Iris pigment epithelial cell (primary cell): ENCODE measurements at regions not wholly inside any gene's neighbourhood (a gene's known extent, or its start where the extent isn't known, plus 50 kb on each side); places are given as distances from the start of the nearest gene placed in this dataset.

Experiments used
- DNase-seq: peaks from one replicate; pipeline ENCODE4 v3.0.0-alpha.2; 2011; ENCODE audit warnings: low read depth

- DNase-seq, result no peak
Measured at GRCh38 chr9:23319092-23319491, 506.9 kb downstream of the ELAVL2 start.

DNA sequence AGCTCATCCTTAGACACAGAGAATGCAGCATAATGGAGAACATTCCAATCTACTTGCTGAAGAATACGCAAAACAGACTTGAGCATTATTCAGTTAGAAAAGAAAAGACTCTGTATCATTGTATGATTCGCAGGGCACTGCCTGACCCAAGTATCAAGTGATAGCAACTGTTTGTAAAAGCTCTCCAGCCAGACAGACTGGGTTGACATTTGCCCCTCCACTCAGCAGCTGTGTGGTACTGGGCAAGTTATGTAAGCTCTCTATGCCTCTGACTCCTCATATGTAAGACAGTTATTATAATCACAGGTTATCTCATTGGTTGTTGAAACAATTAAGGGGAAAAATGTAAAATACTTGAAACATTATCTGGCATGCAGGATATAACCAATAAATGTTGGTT is 505.0 kb downstream of the ELAVL2 start:
- DNase-seq, result no peak

DNA sequence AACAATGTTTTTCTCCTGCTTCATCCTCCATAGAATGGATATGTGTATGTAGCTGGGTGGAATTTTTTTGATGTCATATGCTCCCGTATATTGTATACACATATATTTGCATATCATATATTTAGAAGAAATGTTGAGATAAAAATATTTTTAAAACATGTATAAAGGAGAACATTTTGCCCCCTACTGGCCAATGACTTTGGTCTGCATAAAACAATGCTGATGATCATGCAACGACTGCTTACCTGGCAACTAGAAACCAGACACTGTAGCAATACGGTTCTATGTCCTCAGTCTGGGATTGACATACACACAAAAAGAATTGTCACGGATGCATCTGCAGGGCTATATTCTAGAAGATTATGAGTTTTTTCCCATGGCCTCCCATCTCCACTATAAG is 503.6 kb downstream of the ELAVL2 start:
- DNase-seq, result peak; percentile 10

GRCh38 chr9:23324511-23324910 is 501.5 kb downstream of the ELAVL2 start:
- no peak for DNase-seq

DNA sequence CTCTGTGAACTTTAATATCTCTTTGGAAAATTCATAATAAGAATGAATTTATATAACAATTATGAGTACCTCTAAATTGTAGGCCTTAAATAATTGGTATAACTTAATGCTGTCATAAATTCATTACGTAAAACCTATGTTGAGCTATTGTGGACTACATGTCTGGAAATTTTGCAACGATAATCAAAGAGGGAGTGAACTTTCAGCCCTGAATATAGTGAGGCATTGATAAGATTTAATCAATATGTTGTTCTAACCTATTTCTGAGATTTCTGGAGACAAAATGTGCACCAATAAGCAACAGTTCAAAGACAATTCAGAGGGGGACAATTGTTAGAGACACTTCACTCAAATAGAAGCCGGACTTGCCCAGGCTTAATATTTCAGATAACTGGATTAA is 499.4 kb downstream of the ELAVL2 start:
- no peak for DNase-seq

GRCh38 chr9:23341346-23341745 is 484.7 kb downstream of the ELAVL2 start:
- DNase-seq, result no peak

DNA sequence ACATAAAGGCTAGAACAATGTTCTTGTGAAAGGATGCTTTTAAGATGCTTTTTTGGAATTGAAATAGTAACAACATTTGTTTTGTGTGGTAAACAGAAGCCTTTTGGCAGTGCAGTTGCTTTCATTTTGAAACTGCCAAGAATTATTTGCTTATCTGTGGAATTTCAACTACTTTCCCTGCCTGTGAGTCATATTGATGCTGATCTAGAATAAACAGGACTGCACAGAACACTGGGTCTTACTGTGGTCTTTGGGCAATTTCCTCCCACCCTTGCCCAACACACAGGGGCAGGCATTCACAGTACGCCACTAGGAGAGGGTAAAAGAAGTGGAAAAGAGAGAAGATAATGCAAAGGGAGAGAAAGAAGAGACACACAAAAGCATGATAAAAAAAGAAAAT is 483.7 kb downstream of the ELAVL2 start:
- DNase-seq, result peak; percentile 72

DNA sequence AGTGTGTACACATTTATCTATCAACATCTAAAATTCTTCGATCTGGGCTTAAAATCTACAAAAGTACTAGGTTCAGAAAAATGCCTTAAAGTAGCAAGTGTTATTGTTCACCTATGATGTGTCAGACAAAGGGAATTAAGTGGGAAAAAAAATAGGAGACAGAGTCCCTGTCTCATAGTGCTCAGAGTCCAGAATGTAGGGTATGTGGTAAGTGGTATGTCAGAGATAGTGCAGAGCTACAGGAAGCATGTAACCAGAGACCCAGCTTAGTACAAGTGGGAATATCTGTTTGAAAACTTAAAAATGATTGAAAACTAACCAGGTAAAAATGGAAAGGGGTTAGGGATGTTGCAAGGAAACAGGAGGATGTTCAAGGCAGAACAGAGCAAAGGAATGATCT is 482.8 kb downstream of the ELAVL2 start:
- peak; percentile 26 for DNase-seq

- no peak for DNase-seq
Measured at GRCh38 chr9:23361096-23361495, 464.9 kb downstream of the ELAVL2 start.

GRCh38 chr9:23372703-23373102 is 453.3 kb downstream of the ELAVL2 start:
- DNase-seq, result no peak

DNA sequence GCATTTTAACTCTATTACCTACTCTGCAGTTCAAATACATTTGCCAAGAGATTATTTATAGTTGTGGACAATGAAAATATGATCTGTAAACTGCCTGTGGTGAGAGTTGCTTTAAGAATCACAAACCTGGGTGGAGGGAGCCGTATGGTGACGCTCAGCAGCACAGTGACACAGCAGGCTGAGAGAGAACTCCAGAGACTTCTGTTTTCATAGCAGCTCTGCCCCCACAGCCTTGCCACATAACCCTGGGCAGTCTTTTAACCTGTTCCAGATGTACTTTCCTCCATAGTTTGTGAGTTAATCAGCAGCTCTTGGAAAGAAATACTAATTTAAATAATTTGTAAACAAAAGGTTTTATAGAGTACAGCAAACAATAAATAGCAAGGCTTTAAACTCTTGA is 450.5 kb downstream of the ELAVL2 start:
- DNase-seq, result no peak

DNA sequence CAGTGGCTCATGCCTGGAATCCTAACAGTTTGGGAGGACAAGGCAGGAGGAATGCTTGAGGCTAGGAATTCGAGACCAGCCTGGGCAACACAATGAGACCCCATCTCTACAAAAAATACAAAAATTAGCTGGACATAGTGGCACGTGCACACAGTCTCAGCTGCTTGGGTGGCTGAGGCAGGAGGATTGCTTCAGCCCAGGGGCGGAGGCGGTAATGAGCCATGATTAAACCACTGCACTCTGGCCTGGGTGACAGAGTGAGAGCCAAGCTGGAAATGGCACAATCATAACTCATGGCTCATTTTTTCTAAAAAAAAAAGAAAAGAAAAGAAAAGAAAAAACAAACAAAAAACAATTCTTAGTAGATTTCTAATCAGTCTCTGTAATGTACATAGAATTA is 446.2 kb downstream of the ELAVL2 start:
- no peak for DNase-seq

DNA sequence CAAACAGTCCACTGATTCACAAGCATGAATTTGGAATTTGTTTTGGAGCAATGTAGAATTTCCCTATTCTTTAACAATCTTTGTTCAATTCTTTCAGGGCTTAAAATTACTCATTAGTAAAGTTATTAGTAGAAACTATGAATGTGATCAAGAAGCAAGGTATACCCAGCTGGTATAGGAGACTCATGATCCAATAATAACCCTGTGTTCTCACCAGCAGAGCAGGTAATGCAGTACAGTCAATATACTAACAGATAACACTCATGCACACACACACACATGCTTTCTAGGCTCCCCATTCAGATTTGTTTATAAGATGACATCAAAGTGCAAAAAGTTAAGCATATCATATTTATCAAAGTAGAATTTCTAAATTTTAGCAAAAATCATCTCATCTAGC is 445.2 kb downstream of the ELAVL2 start:
- no peak for DNase-seq

DNA sequence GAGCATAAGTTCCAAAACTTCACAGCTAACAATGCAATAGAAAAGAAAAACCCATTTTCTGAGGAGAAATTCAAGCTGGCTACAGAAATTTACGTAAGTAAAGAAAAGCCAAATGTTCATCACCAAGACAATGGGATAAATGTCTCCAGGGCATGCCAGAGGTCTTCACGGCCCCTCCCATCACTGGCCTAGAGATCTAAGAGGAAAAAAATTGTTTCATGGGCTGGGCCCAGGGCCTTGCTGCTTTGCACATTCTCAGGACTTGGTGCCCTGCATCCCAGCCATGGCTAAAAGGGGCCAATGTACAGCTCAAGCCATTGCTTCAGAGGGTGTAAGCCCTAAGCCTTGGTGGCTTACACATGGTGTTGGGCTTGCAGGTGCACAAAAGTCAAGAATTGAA is 443.6 kb downstream of the ELAVL2 start:
- DNase-seq, result no peak

GRCh38 chr9:23394189-23394588 is 431.9 kb downstream of the ELAVL2 start:
- DNase-seq, result no peak

DNA sequence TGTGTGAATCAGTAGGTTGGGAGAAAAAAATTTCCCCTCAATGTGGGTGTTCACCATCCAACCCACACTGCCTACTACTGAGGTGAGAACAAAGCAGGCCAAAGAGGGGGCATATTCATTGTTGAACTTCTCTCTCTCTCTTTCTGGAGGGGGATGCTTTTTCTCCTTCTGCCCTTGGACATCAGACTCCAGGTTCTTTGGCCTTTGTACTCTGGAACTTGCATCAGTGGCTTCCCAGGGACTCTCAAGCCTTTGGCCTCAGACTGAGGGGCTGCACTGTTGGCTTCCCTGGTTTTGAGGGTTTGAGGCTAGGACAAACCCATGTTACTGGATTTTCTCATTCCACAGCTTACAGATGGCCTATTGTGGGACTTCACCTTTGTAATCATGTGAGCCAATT is 417.2 kb downstream of the ELAVL2 start:
- DNase-seq, result no peak

DNA sequence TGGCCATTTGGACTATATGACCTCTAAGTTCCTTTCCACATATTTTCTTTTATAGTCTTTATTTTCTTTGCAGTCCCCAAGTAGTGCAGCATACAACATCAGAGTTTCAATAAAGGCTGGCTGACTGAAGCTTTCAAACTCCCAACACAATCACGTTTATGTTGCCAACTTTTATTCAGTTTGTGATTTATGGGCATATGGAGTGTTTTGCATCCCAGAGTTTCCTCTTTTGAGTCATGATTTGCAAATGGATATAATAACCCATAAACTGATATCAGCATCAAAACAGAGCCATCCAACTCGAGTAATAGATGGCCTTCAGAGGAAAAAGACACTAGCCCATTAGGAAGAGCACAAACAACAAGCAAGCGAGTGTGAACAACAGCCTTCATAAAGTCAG is 414.0 kb downstream of the ELAVL2 start:
- no peak for DNase-seq

DNA sequence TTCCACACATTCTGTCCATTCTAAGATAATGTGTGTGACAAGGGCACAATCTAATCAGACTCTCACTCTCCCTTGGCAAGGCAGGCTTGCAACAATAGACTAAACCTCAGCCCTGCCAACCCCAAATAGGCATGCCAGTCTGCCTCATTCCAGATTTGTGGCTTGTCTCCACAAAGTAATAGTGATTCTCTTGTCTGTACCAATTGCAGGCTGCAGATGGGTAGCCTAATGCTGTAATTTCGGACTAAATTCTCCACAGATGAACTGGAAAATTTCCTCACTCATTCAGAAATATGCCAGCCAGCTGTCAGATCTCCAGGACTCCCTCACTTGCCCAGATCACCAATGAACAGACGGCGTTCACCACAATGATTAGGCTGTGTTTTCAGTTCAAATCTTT is 413.6 kb downstream of the ELAVL2 start:
- no peak for DNase-seq

DNA sequence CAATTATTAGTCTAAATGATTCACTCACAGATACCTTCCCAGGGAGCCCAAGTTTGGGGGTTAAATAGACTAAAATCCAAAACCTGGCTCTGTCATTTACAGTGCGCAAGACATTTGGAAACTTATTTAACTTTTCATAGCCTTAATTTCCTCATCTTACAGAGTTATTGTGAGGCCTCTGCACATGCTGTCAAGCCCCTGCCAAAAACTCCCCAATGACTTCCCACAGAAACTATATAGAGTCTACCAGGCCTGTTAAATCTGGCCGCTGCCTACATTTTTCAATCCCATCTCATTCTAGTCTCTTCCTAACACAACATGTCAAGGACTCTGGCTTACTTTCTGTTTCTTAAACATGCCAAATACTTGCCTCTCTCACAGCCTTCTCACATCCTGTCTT is 412.5 kb downstream of the ELAVL2 start:
- no peak for DNase-seq

- DNase-seq, result no peak
Measured at GRCh38 chr9:23423999-23424398, 402.0 kb downstream of the ELAVL2 start.

DNA sequence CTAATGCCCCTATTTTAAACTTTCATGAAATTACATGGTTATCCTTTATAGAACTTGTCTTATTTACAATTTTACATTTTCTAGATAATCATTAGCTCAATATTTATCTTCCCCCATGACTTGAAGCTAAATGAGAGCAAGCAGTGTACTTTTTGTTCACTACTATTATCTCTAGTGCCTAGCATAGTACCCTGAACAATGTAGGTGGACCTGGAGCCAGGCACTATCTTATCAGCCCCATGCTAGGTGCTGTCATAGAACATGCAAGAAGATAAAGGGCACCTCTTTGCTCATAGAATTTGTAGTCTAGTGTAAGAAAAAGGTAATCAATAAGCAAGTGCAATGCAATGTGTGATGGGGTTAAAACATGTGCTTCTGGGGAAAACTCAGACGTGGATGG is 399.9 kb downstream of the ELAVL2 start:
- no peak for DNase-seq

- DNase-seq, result no peak
Measured at GRCh38 chr9:23431459-23431858, 394.6 kb downstream of the ELAVL2 start.

DNA sequence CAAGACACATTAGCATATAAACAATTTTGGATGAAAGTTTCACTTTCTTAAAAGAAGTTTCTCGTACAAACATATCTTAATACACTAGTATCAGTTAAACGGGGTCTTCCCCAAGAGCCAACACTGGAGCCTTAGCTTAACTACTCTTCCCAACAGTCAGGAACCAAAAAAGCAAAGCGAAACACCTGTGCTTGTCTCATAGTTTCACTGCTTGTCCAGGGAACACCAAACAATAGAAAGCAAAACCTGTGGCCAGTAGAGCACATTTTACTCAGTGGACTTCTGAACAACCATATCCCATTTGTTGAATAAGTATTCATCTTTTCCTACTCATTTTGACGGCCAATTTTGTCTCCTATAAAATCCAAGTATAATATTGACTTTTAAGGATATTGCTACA is 391.4 kb downstream of the ELAVL2 start:
- DNase-seq, result no peak

DNA sequence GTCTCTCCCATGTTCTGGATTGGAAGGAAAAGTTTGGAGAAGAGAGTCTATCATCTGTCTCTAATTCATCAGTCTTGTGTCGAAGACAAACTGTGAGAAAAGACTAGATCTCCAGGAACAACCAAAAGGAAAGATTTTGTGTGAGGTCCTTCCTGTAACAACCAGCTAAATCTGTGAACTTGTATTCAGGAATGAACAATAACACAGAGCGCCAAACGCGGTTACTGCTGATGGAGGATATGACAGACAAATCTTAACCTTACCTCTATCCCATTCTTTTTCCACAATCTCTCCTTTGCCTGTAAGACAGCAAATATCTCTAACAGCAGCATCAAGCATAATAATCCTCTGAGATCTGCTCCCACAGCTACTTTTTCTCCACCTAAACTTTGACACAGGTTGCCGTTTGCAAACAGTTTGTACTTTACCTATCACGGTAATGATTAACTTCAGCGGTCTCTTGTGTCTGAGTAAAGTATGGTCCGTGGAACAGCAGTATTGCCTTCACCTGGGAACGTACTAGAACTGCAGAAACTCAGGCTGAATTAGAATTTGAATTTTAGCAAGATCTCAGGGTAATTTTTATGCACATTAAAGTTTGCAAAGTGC is 387.6 kb downstream of the ELAVL2 start:
- no peak for DNase-seq

- no peak for DNase-seq
Measured at GRCh38 chr9:23441275-23441674, 384.8 kb downstream of the ELAVL2 start.
